ENCODE measurements at regions not wholly inside any gene's neighbourhood (a gene's known extent, or its start where the extent isn't known, plus 50 kb on each side); places are given as distances from the start of the nearest gene placed in this dataset.

GRCh38 chr2:2764739-2765138 is 433.7 kb upstream of the MYT1L start (continued):
- TF ChIP-seq ZNF274 (IDR thresholded peaks at IDR 0.05; ENCODE audit: low read depth, low read length): no peak
- no peak for TF ChIP-seq FOSL1 (IDR thresholded peaks at IDR 0.05; ENCODE audit: low read depth)
- no peak for TF ChIP-seq ATF3 (IDR thresholded peaks at IDR 0.05)
- no peak for TF ChIP-seq MAX (IDR thresholded peaks at IDR 0.05)
- no peak for TF ChIP-seq YY1 (IDR thresholded peaks at IDR 0.05; ENCODE audit: extremely low read depth, insufficient replicate concordance, low read depth, low read length)
- TF ChIP-seq CEBPB (IDR thresholded peaks at IDR 0.05; ENCODE audit: low read depth): no peak
- no peak for TF ChIP-seq CTCF (IDR thresholded peaks at IDR 0.05 in 2 of 3, conservative IDR thresholded peaks at IDR 0.05 in 1 of 3; ENCODE audit: borderline replicate concordance in 1 of 3, insufficient read depth in 1 of 3, low read depth in 2 of 3, low read length in 2 of 3)
- TF ChIP-seq ELF1 (IDR thresholded peaks at IDR 0.05; ENCODE audit: borderline replicate concordance, low read depth): no peak
- no peak for TF ChIP-seq SRF (IDR thresholded peaks at IDR 0.05; ENCODE audit: low read depth)

- Histone ChIP-seq H2AFZ (ENCODE audit: low read depth, low read length, poor library complexity, severe bottlenecking) (no peak overlapping the region), H4K20me1 (ENCODE audit: insufficient read depth) (no peaks in the 10 kb centered on the region), H3K4me3 (replicated peaks in 1 of 2; ENCODE audit: low read depth in 1 of 2, low read length in 2 of 2) (no peak overlapping the region), H3K9ac (ENCODE audit: low read length) (no peak overlapping the region), H3K79me2 (ENCODE audit: insufficient read depth, low read length) (no peaks in the 10 kb centered on the region), H3K4me2 (ENCODE audit: low read length) (no peak overlapping the region), H3K9me2 (ENCODE audit: insufficient read depth) (no peaks in the 10 kb centered on the region), H3K27me3 (ENCODE audit: insufficient read depth, low read length) (no peaks in the 10 kb centered on the region), H3K27ac (ENCODE audit: low read depth, low read length) (no peak overlapping the region), H3K36me3 (ENCODE audit: control insufficient read depth in 1 of 2, insufficient read depth in 2 of 2, low read length in 2 of 2) (no peaks in the 10 kb centered on the region), H3K4me1 (ENCODE audit: control insufficient read depth in 1 of 2, insufficient read depth in 2 of 2, low read length in 2 of 2) (no peaks in the 10 kb centered on the region), H3K9me3 (ENCODE audit: control insufficient read depth in 1 of 2, insufficient read depth in 1 of 2, low read depth in 1 of 2, low read length in 2 of 2) (no peaks in the 10 kb centered on the region)
- BruUV-seq (replicated peaks): no TSS peak
- CTCF ChIA-PET: no interaction called here
- POLR2A ChIA-PET: no interaction called here
- DNase-seq (ENCODE audit: low read depth, low spot score): no peak
- ATAC-seq: no peak
- RAD21 ChIA-PET (ENCODE audit: low non-redundant PET in 1 of 2, low total read pairs in 2 of 2, uncharacterized antibody in 2 of 2, unreplicated experiment in 2 of 2): no interaction called here
- intact Hi-C loops (cut with micrococcal nuclease): no loop called here
- TF ChIP-seq ZBTB33 (IDR thresholded peaks at IDR 0.05; ENCODE audit: extremely low read depth, insufficient replicate concordance, low read length): no peak
- TF ChIP-seq RAD21 (IDR thresholded peaks at IDR 0.05; ENCODE audit: low read depth): no peak
- TF ChIP-seq EGR1 (IDR thresholded peaks at IDR 0.05; ENCODE audit: low read depth): no peak
- TF ChIP-seq YY1 (IDR thresholded peaks at IDR 0.05; ENCODE audit: extremely low read depth, insufficient replicate concordance, low read depth, low read length): no peak
- TF ChIP-seq ATF3 (IDR thresholded peaks at IDR 0.05): no peak
- no peak for TF ChIP-seq CBX3 (IDR thresholded peaks at IDR 0.05; ENCODE audit: low read depth)
- no peak for TF ChIP-seq FOSL1 (IDR thresholded peaks at IDR 0.05; ENCODE audit: low read depth)
- no peak for TF ChIP-seq CEBPB (IDR thresholded peaks at IDR 0.05; ENCODE audit: low read depth)
- no peak for TF ChIP-seq ZFX (IDR thresholded peaks at IDR 0.05)
- no peak for TF ChIP-seq MAX (IDR thresholded peaks at IDR 0.05)
- TF ChIP-seq TCF7L2 (IDR thresholded peaks at IDR 0.05; ENCODE audit: borderline replicate concordance, extremely low read depth, insufficient read depth, insufficient read length): no peak
- no peak for TF ChIP-seq SRF (IDR thresholded peaks at IDR 0.05; ENCODE audit: low read depth)
- TF ChIP-seq ZNF274 (IDR thresholded peaks at IDR 0.05; ENCODE audit: low read depth, low read length): no peak
- no peak for TF ChIP-seq CTCF (IDR thresholded peaks at IDR 0.05 in 2 of 3, conservative IDR thresholded peaks at IDR 0.05 in 1 of 3; ENCODE audit: borderline replicate concordance in 1 of 3, insufficient read depth in 1 of 3, low read depth in 2 of 3, low read length in 2 of 3)
These were observed 432.9 kb upstream of the MYT1L start for GRCh38 chr2:2764001-2764355.

Data from HCT116 (cell line).